ENCODE measurements at regions not wholly inside any gene's neighbourhood (a gene's known extent, or its start where the extent isn't known, plus 50 kb on each side); places are given as distances from the start of the nearest gene placed in this dataset.

GRCh38 chr10:107577221-107577620, 412.7 kb upstream of the SORCS1 start:
- Histone ChIP-seq H4K20me1 (replicated peaks in 1 of 2; ENCODE audit: control insufficient read depth in 1 of 2, insufficient read depth in 2 of 2, low read length in 2 of 2) (no peaks in the 10 kb centered on the region), H3K9ac (replicated peaks in 1 of 4; ENCODE audit: extremely low read depth in 1 of 4, low read depth in 3 of 4, low read length in 3 of 4) (no peak overlapping the region), H3K79me2 (ENCODE audit: control insufficient read depth in 1 of 2, insufficient read depth in 2 of 2, low read length in 2 of 2) (no peaks in the 10 kb centered on the region), H2BK20ac (ENCODE audit: low read length) (no peak overlapping the region), H3K23ac (ENCODE audit: insufficient read length) (no peak overlapping the region), H3K56ac (replicated peaks; ENCODE audit: insufficient read length, low read depth, low read length) (no peak overlapping the region), H3K23me2 (ENCODE audit: low read depth, low read length) (no peaks in the 10 kb centered on the region), H4K5ac (ENCODE audit: insufficient read length, low read depth, low read length) (no peak overlapping the region), H3K4me1 (replicated peaks in 1 of 4; ENCODE audit: control insufficient read depth in 3 of 4, insufficient read depth in 4 of 4, low read length in 3 of 4) (no peaks in the 10 kb centered on the region), H2BK5ac (ENCODE audit: low read depth, low read length) (no peak overlapping the region), H4K8ac (ENCODE audit: extremely low read depth, insufficient read depth, low read length) (no peak overlapping the region), H3K18ac (ENCODE audit: extremely low read depth, low read length) (no peak overlapping the region), H4K91ac (replicated peaks; ENCODE audit: insufficient read length, low read length) (no peak overlapping the region), H3K4ac (replicated peaks; ENCODE audit: insufficient read length, low read depth, low read length) (no peak overlapping the region), H2BK120ac (replicated peaks; ENCODE audit: low read depth, low read length) (no peak overlapping the region), H2AFZ (ENCODE audit: low read length) (no peak overlapping the region), H2BK15ac (ENCODE audit: low read length) (no peak overlapping the region), H3K4me3 (ENCODE audit: extremely low read depth in 1 of 4, insufficient read depth in 2 of 4, low read depth in 3 of 4, low read length in 4 of 4) (no peak overlapping the region), H3K79me1 (ENCODE audit: low read depth, low read length) (no peaks in the 10 kb centered on the region), H3K14ac (ENCODE audit: insufficient read length) (no peak overlapping the region), H3K27me3 (replicated peaks in 1 of 4; ENCODE audit: control insufficient read depth in 3 of 4, extremely low read depth in 1 of 4, insufficient read depth in 3 of 4, low read length in 3 of 4) (no peaks in the 10 kb centered on the region), H3K9me3 (ENCODE audit: insufficient read depth in 2 of 2, low read depth in 1 of 2, low read length in 1 of 2) (no peaks in the 10 kb centered on the region), H2AK5ac (ENCODE audit: low read depth, low read length) (no peak overlapping the region), H2BK12ac (ENCODE audit: low read depth, low read length) (no peak overlapping the region), H3K27ac (ENCODE audit: low read depth, low read length) (no peak overlapping the region), H3K4me2 (ENCODE audit: insufficient read depth in 1 of 2, low read depth in 2 of 2, low read length in 2 of 2) (no peak overlapping the region), H3K36me3 (ENCODE audit: control insufficient read depth in 2 of 4, insufficient read depth in 4 of 4, low read length in 3 of 4) (no peaks in the 10 kb centered on the region)
- no peak for DNase-seq (ENCODE audit: low read depth in 1 of 2, low spot score in 2 of 2)
- FAIRE-seq, result no peak
- TF ChIP-seq POLR2A (IDR thresholded peaks at IDR 0.05; ENCODE audit: control extremely low read depth in 1 of 2, low read depth in 2 of 2, low read length in 2 of 2) (no peak), BRCA1 (IDR thresholded peaks at IDR 0.05; ENCODE audit: low read depth, low read length) (no peak), CBX8 (IDR thresholded peaks at IDR 0.05; ENCODE audit: borderline replicate concordance, low read depth, low read length) (no peak)
- ChIA-PET CTCF (ENCODE audit: partially characterized antibody) (no interaction called here), POLR2A (ENCODE audit: partially characterized antibody) (no interaction called here)
- WGBS, 2 experiments (ENCODE audit: extremely low coverage in 1 of 2, insufficient coverage in 1 of 2, insufficient read length in 1 of 2, insufficient replicate concordance in 2 of 2, low coverage in 1 of 2, low lambda C conversion rate in 2 of 2, missing lambda C conversion rate in 1 of 2), result 71% methylated on average over 2 of the region's 2 CpGs; no CpG with 5 or more reads in 1 of the 2 experiments
